ENCODE measurements at regions not wholly inside any gene's neighbourhood (a gene's known extent, or its start where the extent isn't known, plus 50 kb on each side); places are given as distances from the start of the nearest gene placed in this dataset.
A peak's percentile ranks its signal among the peaks of the same experiment; 100 is the strongest.

DNA sequence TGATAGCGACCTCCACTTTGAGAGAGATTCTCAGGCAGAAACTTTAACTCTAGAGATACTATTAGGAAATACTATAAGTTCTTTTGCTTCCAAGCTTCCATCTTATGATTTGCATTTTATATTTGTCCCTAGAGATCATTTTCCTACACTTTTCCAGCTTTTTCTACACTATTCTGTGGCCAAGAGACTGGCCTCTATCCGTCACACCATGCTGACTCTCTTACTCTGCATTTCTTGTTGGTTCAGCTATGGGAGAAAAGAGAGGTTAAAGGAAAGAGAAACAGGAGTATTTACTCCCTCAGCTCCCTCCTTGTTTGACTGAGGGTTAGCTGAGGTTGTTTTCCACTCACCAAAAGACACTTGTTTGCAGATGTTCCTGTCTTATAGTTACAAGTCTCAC, 665.6 kb upstream of the CXADR start:
- no CpG with 5 or more reads among the region's 2 CpGs for WGBS, 2 donors (ENCODE audit: extremely low coverage in 2 of 2, insufficient read length in 2 of 2, insufficient replicate concordance in 1 of 2)
- H2BK120ac ChIP-seq (ENCODE audit: low read depth, low read length): no peak overlapping the region

DNA sequence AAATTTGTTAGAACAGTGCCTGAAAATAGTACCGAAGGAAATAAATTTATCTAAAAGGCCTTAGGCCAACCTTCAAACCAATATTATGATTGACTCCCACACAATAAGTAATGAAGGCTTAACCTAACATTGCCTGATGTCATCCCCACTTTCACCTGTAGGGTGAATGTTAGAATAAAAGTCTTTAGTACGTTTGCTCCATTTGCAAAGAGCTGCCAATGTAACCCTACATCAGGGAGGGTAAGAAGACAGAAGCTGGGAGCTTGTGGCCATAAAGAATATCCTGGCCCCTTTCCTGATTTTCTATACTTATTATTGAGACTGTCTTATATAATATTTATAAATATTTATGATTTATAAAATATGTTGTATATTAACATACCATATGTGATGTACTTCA, 661.8 kb upstream of the CXADR start:
- H3K23ac ChIP-seq (ENCODE audit: low read depth, low read length, poor library complexity): no peak overlapping the region
- H3K9ac ChIP-seq (ENCODE audit: low read depth, low read length, poor library complexity): no peak overlapping the region
- H3K14ac ChIP-seq (ENCODE audit: low read length): no peak overlapping the region
- H4K91ac ChIP-seq (ENCODE audit: low read depth, low read length, poor library complexity): no peak overlapping the region
- no peak overlapping the region for H3K18ac ChIP-seq (ENCODE audit: low read length)
- no peak overlapping the region for H3K4ac ChIP-seq (ENCODE audit: low read length)
- no peak overlapping the region for H2AK5ac ChIP-seq (ENCODE audit: low read depth, low read length)
- H3K4me1 ChIP-seq (ENCODE audit: control insufficient read depth in 2 of 2, insufficient read depth in 1 of 2, low read depth in 1 of 2, low read length in 2 of 2): no peaks in the 10 kb centered on the region
- H3K9me3 ChIP-seq (replicated peaks in 1 of 2; ENCODE audit: control insufficient read depth in 2 of 2, insufficient read depth in 1 of 2, low read depth in 1 of 2, low read length in 2 of 2): peaks cover under 1 to 2% of the 10 kb centered on the region in 2 donors
- no peak overlapping the region for H2BK5ac ChIP-seq (ENCODE audit: low read length)
- no peak overlapping the region for H2BK12ac ChIP-seq (ENCODE audit: low read length)
- no peak overlapping the region for H3K4me3 ChIP-seq (ENCODE audit: low read length in 2 of 2)
- no peak overlapping the region for H2AFZ ChIP-seq (ENCODE audit: low read length)
- no peaks in the 10 kb centered on the region for H3K79me1 ChIP-seq (ENCODE audit: low read depth, low read length)
- H2BK15ac ChIP-seq (ENCODE audit: low read length): no peak overlapping the region
- H3K36me3 ChIP-seq (replicated peaks in 1 of 2; ENCODE audit: control insufficient read depth in 2 of 2, insufficient read depth in 2 of 2, low read length in 2 of 2): no peaks in the 10 kb centered on the region
- WGBS, 2 donors (ENCODE audit: extremely low coverage in 2 of 2, insufficient read length in 2 of 2, insufficient replicate concordance in 1 of 2): no CpG with 5 or more reads among the region's 2 CpGs
- H3K27me3 ChIP-seq (ENCODE audit: control insufficient read depth in 3 of 3, insufficient read depth in 3 of 3, low read depth in 1 of 3, low read length in 3 of 3): no peaks in the 10 kb centered on the region
- H4K8ac ChIP-seq (ENCODE audit: low read depth, low read length): no peak overlapping the region
- no peak overlapping the region for H3K4me2 ChIP-seq (ENCODE audit: insufficient read depth, low read length, poor library complexity, severe bottlenecking)
- H2BK120ac ChIP-seq (ENCODE audit: low read depth, low read length): no peak overlapping the region
- no peak for DNase-seq (ENCODE audit: low spot score)
- no peak overlapping the region for H3K27ac ChIP-seq (replicated peaks; ENCODE audit: low read length)

More for the DNA sequence above, 665.6 kb upstream of the CXADR start:
- H3K27ac ChIP-seq (replicated peaks; ENCODE audit: low read length): no peak overlapping the region
- H4K91ac ChIP-seq (ENCODE audit: low read depth, low read length, poor library complexity): no peak overlapping the region
- no peak overlapping the region for H3K23ac ChIP-seq (ENCODE audit: low read depth, low read length, poor library complexity)
- H3K4me2 ChIP-seq (ENCODE audit: insufficient read depth, low read length, poor library complexity, severe bottlenecking): no peak overlapping the region
- no peak overlapping the region for H2AK5ac ChIP-seq (ENCODE audit: low read depth, low read length)
- no peak for DNase-seq (ENCODE audit: low spot score)
- no peaks in the 10 kb centered on the region for H3K4me1 ChIP-seq (ENCODE audit: control insufficient read depth in 2 of 2, insufficient read depth in 1 of 2, low read depth in 1 of 2, low read length in 2 of 2)
- no peaks in the 10 kb centered on the region for H3K79me1 ChIP-seq (ENCODE audit: low read depth, low read length)
- H4K8ac ChIP-seq (ENCODE audit: low read depth, low read length): no peak overlapping the region
- H3K36me3 ChIP-seq (replicated peaks in 1 of 2; ENCODE audit: control insufficient read depth in 2 of 2, insufficient read depth in 2 of 2, low read length in 2 of 2): no peaks in the 10 kb centered on the region
- no peaks in the 10 kb centered on the region for H3K27me3 ChIP-seq (ENCODE audit: control insufficient read depth in 3 of 3, insufficient read depth in 3 of 3, low read depth in 1 of 3, low read length in 3 of 3)
- no peak overlapping the region for H3K14ac ChIP-seq (ENCODE audit: low read length)
- no peaks in the 10 kb centered on the region for H3K9me3 ChIP-seq (replicated peaks in 1 of 2; ENCODE audit: control insufficient read depth in 2 of 2, insufficient read depth in 1 of 2, low read depth in 1 of 2, low read length in 2 of 2)
- H3K4ac ChIP-seq (ENCODE audit: low read length): no peak overlapping the region
- no peak overlapping the region for H3K4me3 ChIP-seq (ENCODE audit: low read length in 2 of 2)
- H2BK15ac ChIP-seq (ENCODE audit: low read length): no peak overlapping the region
- no peak overlapping the region for H2BK12ac ChIP-seq (ENCODE audit: low read length)
- H3K18ac ChIP-seq (ENCODE audit: low read length): no peak overlapping the region
- no peak overlapping the region for H2BK5ac ChIP-seq (ENCODE audit: low read length)
- peak overlapping the region; percentile 27 for H2AFZ ChIP-seq (ENCODE audit: low read length)
- H3K9ac ChIP-seq (ENCODE audit: low read depth, low read length, poor library complexity): no peak overlapping the region

DNA sequence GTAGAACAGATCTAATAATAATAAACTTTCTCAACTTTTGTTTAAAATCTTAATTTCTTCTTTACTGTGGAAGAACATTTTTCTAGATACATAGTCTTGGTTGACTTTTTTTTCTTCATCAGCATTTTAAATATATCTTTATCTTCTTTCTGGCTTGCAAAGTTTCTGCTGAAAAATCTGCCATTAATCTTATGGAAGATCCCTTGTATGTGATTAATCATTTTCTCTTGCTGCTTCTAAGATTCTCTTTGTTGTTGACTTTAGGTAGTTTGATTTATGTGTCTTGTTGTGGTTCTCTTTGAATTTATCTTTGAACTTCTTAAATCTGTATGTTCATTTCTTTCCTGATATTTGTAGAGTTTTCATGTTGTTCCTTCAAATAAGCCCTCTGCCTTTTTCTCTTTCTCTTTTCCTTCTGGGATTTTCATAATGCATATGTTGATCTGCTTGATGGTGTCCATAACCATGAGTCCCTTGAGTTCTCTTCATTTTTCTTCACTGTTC, 657.6 kb upstream of the CXADR start:
- Histone ChIP-seq H3K4ac (ENCODE audit: low read length) (no peak overlapping the region), H2AK5ac (ENCODE audit: low read depth, low read length) (no peak overlapping the region), H3K9ac (ENCODE audit: low read depth, low read length, poor library complexity) (no peak overlapping the region), H3K36me3 (replicated peaks in 1 of 2; ENCODE audit: control insufficient read depth in 2 of 2, insufficient read depth in 2 of 2, low read length in 2 of 2) (no peaks in the 10 kb centered on the region), H4K8ac (ENCODE audit: low read depth, low read length) (no peak overlapping the region), H2AFZ (ENCODE audit: low read length) (no peak overlapping the region), H3K18ac (ENCODE audit: low read length) (no peak overlapping the region), H3K9me3 (replicated peaks in 1 of 2; ENCODE audit: control insufficient read depth in 2 of 2, insufficient read depth in 1 of 2, low read depth in 1 of 2, low read length in 2 of 2) (peaks cover 3 to 5% of the 10 kb centered on the region in 2 donors), H3K4me1 (ENCODE audit: control insufficient read depth in 2 of 2, insufficient read depth in 1 of 2, low read depth in 1 of 2, low read length in 2 of 2) (no peaks in the 10 kb centered on the region), H3K14ac (ENCODE audit: low read length) (no peak overlapping the region), H3K79me1 (ENCODE audit: low read depth, low read length) (no peaks in the 10 kb centered on the region), H2BK5ac (ENCODE audit: low read length) (no peak overlapping the region), H2BK120ac (ENCODE audit: low read depth, low read length) (no peak overlapping the region), H2BK15ac (ENCODE audit: low read length) (no peak overlapping the region), H3K4me2 (ENCODE audit: insufficient read depth, low read length, poor library complexity, severe bottlenecking) (no peak overlapping the region), H3K27me3 (ENCODE audit: control insufficient read depth in 3 of 3, insufficient read depth in 3 of 3, low read depth in 1 of 3, low read length in 3 of 3) (no peaks in the 10 kb centered on the region), H3K4me3 (ENCODE audit: low read length in 2 of 2) (no peak overlapping the region), H2BK12ac (ENCODE audit: low read length) (no peak overlapping the region), H3K27ac (replicated peaks; ENCODE audit: low read length) (no peak overlapping the region), H4K91ac (ENCODE audit: low read depth, low read length, poor library complexity) (no peak overlapping the region), H3K23ac (ENCODE audit: low read depth, low read length, poor library complexity) (no peak overlapping the region)
- DNase-seq (ENCODE audit: low spot score): no peak

DNA sequence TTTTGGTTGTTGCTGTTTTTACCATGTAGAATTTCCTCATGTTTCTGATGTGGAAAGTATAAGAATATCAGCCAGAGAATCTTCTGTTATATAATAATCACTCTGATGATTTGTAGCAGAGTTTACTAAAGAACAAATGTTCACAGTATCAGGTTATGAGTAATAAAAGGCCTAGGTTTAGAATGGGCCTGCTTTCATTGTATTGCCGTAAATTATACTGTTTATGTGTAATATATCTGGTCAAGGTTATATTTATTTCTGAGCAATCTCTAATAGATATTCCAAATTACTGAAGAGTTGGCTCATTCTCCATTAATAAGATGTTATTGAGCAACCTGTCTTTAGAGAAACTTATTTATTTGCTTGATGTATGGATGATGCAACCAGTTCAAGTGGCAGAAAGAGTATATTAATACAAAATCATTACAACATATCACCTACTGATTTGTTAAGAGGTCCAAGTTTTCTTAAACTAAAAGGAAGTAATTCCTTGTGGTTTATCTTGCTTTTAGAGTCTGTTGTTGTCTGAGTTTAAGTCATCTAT, 649.4 kb upstream of the CXADR start:
- H3K9ac ChIP-seq (ENCODE audit: low read depth, low read length, poor library complexity): no peak overlapping the region
- no peak overlapping the region for H3K23ac ChIP-seq (ENCODE audit: low read depth, low read length, poor library complexity)
- H3K9me3 ChIP-seq (replicated peaks in 1 of 2; ENCODE audit: control insufficient read depth in 2 of 2, insufficient read depth in 1 of 2, low read depth in 1 of 2, low read length in 2 of 2): no peaks in the 10 kb centered on the region
- H4K91ac ChIP-seq (ENCODE audit: low read depth, low read length, poor library complexity): no peak overlapping the region
- H3K27me3 ChIP-seq (ENCODE audit: control insufficient read depth in 3 of 3, insufficient read depth in 3 of 3, low read depth in 1 of 3, low read length in 3 of 3): no peaks in the 10 kb centered on the region
- no peak overlapping the region for H4K8ac ChIP-seq (ENCODE audit: low read depth, low read length)
- H3K4me3 ChIP-seq (ENCODE audit: low read length in 2 of 2): no peak overlapping the region
- no peak overlapping the region for H2BK120ac ChIP-seq (ENCODE audit: low read depth, low read length)
- no CpG with 5 or more reads among the region's 1 CpG for WGBS, 2 donors (ENCODE audit: extremely low coverage in 2 of 2, insufficient read length in 2 of 2, insufficient replicate concordance in 1 of 2)
- H2BK15ac ChIP-seq (ENCODE audit: low read length): no peak overlapping the region
- no peak overlapping the region for H2BK12ac ChIP-seq (ENCODE audit: low read length)
- no peak overlapping the region for H3K14ac ChIP-seq (ENCODE audit: low read length)
- H2AK5ac ChIP-seq (ENCODE audit: low read depth, low read length): no peak overlapping the region
- H2AFZ ChIP-seq (ENCODE audit: low read length): no peak overlapping the region
- H3K27ac ChIP-seq (replicated peaks; ENCODE audit: low read length): no peak overlapping the region
- no peak overlapping the region for H3K4me2 ChIP-seq (ENCODE audit: insufficient read depth, low read length, poor library complexity, severe bottlenecking)
- no peaks in the 10 kb centered on the region for H3K4me1 ChIP-seq (ENCODE audit: control insufficient read depth in 2 of 2, insufficient read depth in 1 of 2, low read depth in 1 of 2, low read length in 2 of 2)
- H3K18ac ChIP-seq (ENCODE audit: low read length): no peak overlapping the region
- no peak overlapping the region for H2BK5ac ChIP-seq (ENCODE audit: low read length)
- H3K36me3 ChIP-seq (replicated peaks in 1 of 2; ENCODE audit: control insufficient read depth in 2 of 2, insufficient read depth in 2 of 2, low read length in 2 of 2): no peaks in the 10 kb centered on the region
- no peaks in the 10 kb centered on the region for H3K79me1 ChIP-seq (ENCODE audit: low read depth, low read length)
- no peak for DNase-seq (ENCODE audit: low spot score)
- no peak overlapping the region for H3K4ac ChIP-seq (ENCODE audit: low read length)

All from neuronal stem cell (in vitro differentiated cells).